Body of pancreas (tissue), 4 donors: ENCODE measurements at regions not wholly inside any gene's neighbourhood (a gene's known extent, or its start where the extent isn't known, plus 50 kb on each side); places are given as distances from the start of the nearest gene placed in this dataset.
A peak's percentile ranks its signal among the peaks of the same experiment; 100 is the strongest.

ENCODE experiments used
- ATAC-seq: fragments of 150-250 bp; one replicate; pipeline ENCODE4 v1.9.1; 2016
- DNase-seq, 4 donors: peaks; one replicate each; pipeline ENCODE4 v3.0.0-alpha.2; 2019
- H3K27ac ChIP-seq, 4 donors: fragments of 200-600 bp; sonication (generic); 1 replicate in 3 of 4; 2 replicates in 1 of 4; pipeline versions ENCODE4 v1.5.1 to v1.6.1; 2016 to 2019; ENCODE audit warnings: mild to moderate bottlenecking in 1 of 4, mixed read lengths in 1 of 4, moderate library complexity in 1 of 4
- H3K27me3 ChIP-seq, 2 donors: fragments of 200-600 bp; sonication (generic); one replicate each; pipeline ENCODE4 v1.6.0; 2016; ENCODE audit warnings: mild to moderate bottlenecking in 1 of 2
- H3K36me3 ChIP-seq, 2 donors: fragments of 200-600 bp; sonication (generic); replicated peaks in 1 of 2; 2 replicates each; pipeline ENCODE4 v1.5.1; 2016; ENCODE audit warnings: low read depth in 2 of 2; ENCODE audit not compliant: insufficient read depth in 1 of 2
- H3K4me1 ChIP-seq: fragments of 200-600 bp; sonication (generic); one replicate; pipeline ENCODE4 v1.6.0; 2016
- H3K4me3 ChIP-seq, 2 donors: fragments of 200-600 bp; sonication (generic); 1 replicate in 1 of 2; 2 replicates in 1 of 2; pipeline ENCODE4 v1.5.1; 2016 to 2019
- H3K9me3 ChIP-seq, 3 donors: fragments of 200-600 bp; sonication (generic); 1 replicate in 2 of 3; 2 replicates in 1 of 3; pipeline ENCODE4 v1.5.1; 2016
- POLR2A ChIP-seq, 3 donors: fragments of 450-650 bp; IDR thresholded peaks; one replicate each; pipeline ENCODE4 v1.6.1; 2016; ENCODE audit warnings: antibody characterized with exemption in 3 of 3, mild to moderate bottlenecking in 2 of 3
- WGBS, 2 donors: methylation state at CpG; one replicate each; pipeline ENCODE4 v1.1.5; 2017; 5-methylcytosine and 5-hydroxymethylcytosine counted together
- intact Hi-C: fragments of 100-400 bp; cut with DNase I; formaldehyde crosslinking; loops from one replicate; pipeline ENCODE4 v1.15.1; 2023
- TF ChIP-seq, protein P1 (sequence below), 7 experiments: fragments of 450-650 bp in 4 of 7; fragments of 200-600 bp in 3 of 7; sonication (generic) in 3 of 7; IDR thresholded peaks; one replicate each; pipeline ENCODE4 v1.5.1; 2016 to 2019; ENCODE audit warnings: antibody characterized with exemption in 7 of 7

DNA sequence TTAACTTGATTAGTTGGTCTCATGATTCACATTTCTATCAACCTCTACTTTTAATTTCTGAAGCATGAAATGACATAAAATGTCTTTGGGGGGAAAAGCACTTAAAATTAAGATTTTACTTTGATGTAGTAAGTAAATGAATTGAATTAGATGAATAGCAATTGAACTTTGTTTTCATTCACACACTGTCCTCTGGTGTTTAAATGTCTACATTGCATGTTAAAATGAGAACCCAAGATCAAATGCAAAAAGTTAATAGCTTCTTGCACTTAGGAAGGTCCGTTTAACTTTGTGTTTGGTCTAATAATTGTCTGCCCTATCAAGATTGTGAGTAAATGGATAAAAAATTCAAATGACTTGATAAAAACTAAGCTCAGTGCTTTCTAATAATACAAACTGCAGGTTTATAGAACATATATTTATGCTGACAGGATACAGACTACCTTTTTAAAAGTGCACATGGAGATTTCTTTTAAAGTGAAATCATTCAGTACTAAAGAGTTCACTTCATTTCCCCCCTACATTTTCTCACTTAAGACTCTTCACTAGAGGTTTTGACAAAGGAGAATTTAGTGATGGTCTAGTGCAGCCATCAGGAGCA is 156.2 kb upstream of the NABP1 start:
- peak; percentile 56 for ATAC-seq
- WGBS, 2 donors = 2 to 6% methylated on average over 1 of the region's 1 CpG
- Histone ChIP-seq H3K36me3 (no peaks in the 10 kb centered on the region), H3K9me3 (no peaks in the 10 kb centered on the region), H3K4me3 (no peak overlapping the region), H3K27me3 (no peaks in the 10 kb centered on the region), H3K4me1 (no peaks in the 10 kb centered on the region), H3K27ac (no peak overlapping the region)
- intact Hi-C loops = no loop called here
- no peak for DNase-seq
- TF ChIP-seq, protein P1, sequence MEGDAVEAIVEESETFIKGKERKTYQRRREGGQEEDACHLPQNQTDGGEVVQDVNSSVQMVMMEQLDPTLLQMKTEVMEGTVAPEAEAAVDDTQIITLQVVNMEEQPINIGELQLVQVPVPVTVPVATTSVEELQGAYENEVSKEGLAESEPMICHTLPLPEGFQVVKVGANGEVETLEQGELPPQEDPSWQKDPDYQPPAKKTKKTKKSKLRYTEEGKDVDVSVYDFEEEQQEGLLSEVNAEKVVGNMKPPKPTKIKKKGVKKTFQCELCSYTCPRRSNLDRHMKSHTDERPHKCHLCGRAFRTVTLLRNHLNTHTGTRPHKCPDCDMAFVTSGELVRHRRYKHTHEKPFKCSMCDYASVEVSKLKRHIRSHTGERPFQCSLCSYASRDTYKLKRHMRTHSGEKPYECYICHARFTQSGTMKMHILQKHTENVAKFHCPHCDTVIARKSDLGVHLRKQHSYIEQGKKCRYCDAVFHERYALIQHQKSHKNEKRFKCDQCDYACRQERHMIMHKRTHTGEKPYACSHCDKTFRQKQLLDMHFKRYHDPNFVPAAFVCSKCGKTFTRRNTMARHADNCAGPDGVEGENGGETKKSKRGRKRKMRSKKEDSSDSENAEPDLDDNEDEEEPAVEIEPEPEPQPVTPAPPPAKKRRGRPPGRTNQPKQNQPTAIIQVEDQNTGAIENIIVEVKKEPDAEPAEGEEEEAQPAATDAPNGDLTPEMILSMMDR (IDR thresholded peaks at IDR 0.05) = peak; percentile 58 to 92 (median 88)
- no peak for TF ChIP-seq POLR2A (IDR thresholded peaks at IDR 0.05)

- TF ChIP-seq POLR2A (IDR thresholded peaks at IDR 0.05) = no peak
- TF ChIP-seq, protein P1 (IDR thresholded peaks at IDR 0.05) = no peak
- intact Hi-C loops = no loop called here
- DNase-seq = no peak
- WGBS, 2 donors = 30 to 35% methylated on average over 7 of the region's 7 CpGs
- H3K36me3 ChIP-seq = no peaks in the 10 kb centered on the region
- H3K27ac ChIP-seq = no peak overlapping the region
- no peak overlapping the region for H3K4me3 ChIP-seq
- H3K27me3 ChIP-seq = no peaks in the 10 kb centered on the region
- H3K4me1 ChIP-seq = no peaks in the 10 kb centered on the region
- no peaks in the 10 kb centered on the region for H3K9me3 ChIP-seq
- no peak for ATAC-seq
These were observed 155.3 kb upstream of the NABP1 start for GRCh38 chr2:191522478-191523120.

GRCh38 chr2:191526091-191526490 is 151.8 kb upstream of the NABP1 start:
- Histone ChIP-seq H3K27me3 (no peaks in the 10 kb centered on the region), H3K9me3 (no peaks in the 10 kb centered on the region), H3K36me3 (no peaks in the 10 kb centered on the region), H3K27ac (no peak overlapping the region), H3K4me1 (no peaks in the 10 kb centered on the region), H3K4me3 (no peak overlapping the region)
- DNase-seq (no peak), ATAC-seq (no peak)
- TF ChIP-seq, protein P1 (IDR thresholded peaks at IDR 0.05) = no peak
- TF ChIP-seq POLR2A (IDR thresholded peaks at IDR 0.05) = no peak
- intact Hi-C loops = no loop called here
- WGBS, 2 donors = 84 to 92% methylated on average over 1 of the region's 1 CpG

DNA sequence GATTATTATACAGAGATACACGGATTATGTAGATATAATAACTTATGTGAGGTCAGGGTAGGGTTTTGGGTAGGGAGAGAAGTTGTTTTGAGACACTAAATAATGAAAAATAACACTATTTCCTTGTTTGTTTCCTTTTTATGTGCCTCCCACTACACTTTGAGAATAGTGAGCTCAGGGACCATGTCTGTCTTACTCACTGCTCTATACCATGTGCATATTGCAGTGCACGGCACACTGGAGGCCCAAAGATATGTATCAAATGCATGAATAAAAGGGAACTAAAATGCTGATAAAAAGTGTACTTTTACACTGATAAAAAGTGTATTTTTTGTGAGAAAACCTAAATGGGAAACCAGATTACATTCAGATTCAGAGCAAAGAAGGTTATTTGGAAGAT is 151.4 kb upstream of the NABP1 start:
- intact Hi-C loops = no loop called here
- H3K36me3 ChIP-seq = no peaks in the 10 kb centered on the region

More for the DNA sequence above, 151.4 kb upstream of the NABP1 start:
- ATAC-seq = no peak
- no peak overlapping the region for H3K27ac ChIP-seq
- H3K9me3 ChIP-seq = no peaks in the 10 kb centered on the region
- H3K4me3 ChIP-seq = no peak overlapping the region
- 57 to 59% methylated on average over 2 of the region's 2 CpGs for WGBS, 2 donors
- H3K4me1 ChIP-seq = no peaks in the 10 kb centered on the region
- DNase-seq = no peak
- no peak for TF ChIP-seq POLR2A (IDR thresholded peaks at IDR 0.05)
- TF ChIP-seq, protein P1 (IDR thresholded peaks at IDR 0.05) = no peak
- H3K27me3 ChIP-seq = no peaks in the 10 kb centered on the region
